GM12878 (cell line): ENCODE measurements at regions not wholly inside any gene's neighbourhood (a gene's known extent, or its start where the extent isn't known, plus 50 kb on each side); places are given as distances from the start of the nearest gene placed in this dataset.

Source experiments
- ATAC-seq: fragments of 200-7000 bp; cut with Tn5 transposase; 3 replicates; pipeline ENCODE4 v1.9.1; 2020; ENCODE audit warnings: mild to moderate bottlenecking, moderate library complexity
- BruUV-seq: library from RNA; stranded (reverse); fragments of 400-500 nt; replicated peaks from 2 replicates; lab custom pipeline; 2021; lab: Mats Ljungman, UMichigan
- CTCF ChIA-PET: fragments of 300-600 bp; sonication (Branson Sonifier 250); formaldehyde crosslinking; extraction: SDS; loops from one replicate; lab custom pipeline; 2021; ENCODE audit warnings: inconsistent platforms; lab: Yijun Ruan, JAX
- POLR2A ChIA-PET: fragments of 350-600 bp; formaldehyde crosslinking; extraction: SDS; loops from one replicate; lab custom pipeline; 2021; ENCODE audit warnings: inconsistent platforms; lab: Charles Lee
- RAD21 ChIA-PET: fragments of 300-600 bp; sonication (Branson Sonifier 250); formaldehyde crosslinking; loops from one replicate; lab custom pipeline; 2023; ENCODE audit warnings: antibody characterized with exemption; ENCODE audit not compliant: unreplicated experiment; lab: Charles Lee
- SMC1A ChIA-PET: fragments of 300-600 bp; sonication (Branson Sonifier 250); formaldehyde crosslinking; loops from one replicate; lab custom pipeline; 2023; ENCODE audit not compliant: unreplicated experiment, uncharacterized antibody; lab: Charles Lee
- DNase-seq: peaks from one replicate; pipeline ENCODE4 v3.0.0-alpha.2; 2011; ENCODE audit warnings: low read depth, low spot score
- FAIRE-seq: peaks from 3 replicates; lab custom pipeline; 2011; peaks lifted over from hg19 to GRCh38; lab: Jason Lieb, UNC
- H2AFZ ChIP-seq: 2 replicates; pipeline ENCODE4 v1.6.0; 2011; ENCODE audit warnings: low read depth, low read length, control low read depth; ENCODE audit not compliant: control insufficient read depth
- H3K27ac ChIP-seq: 2 replicates; pipeline ENCODE4 v1.5.1; 2011; ENCODE audit warnings: control low read depth; ENCODE audit not compliant: control insufficient read depth, insufficient read depth
- H3K27me3 ChIP-seq, 2 experiments: replicated peaks in 1 of 2; 2 replicates each; pipeline versions ENCODE4 v1.6.0 to v1.6.1; 2011; ENCODE audit warnings: low read length in 1 of 2; ENCODE audit not compliant: control insufficient read depth in 2 of 2, insufficient read depth in 2 of 2
- H3K36me3 ChIP-seq, 2 experiments: 2 replicates each; pipeline ENCODE4 v1.5.1; 2011; ENCODE audit warnings: low read length in 1 of 2; ENCODE audit not compliant: control insufficient read depth in 2 of 2, insufficient read depth in 2 of 2
- H3K4me1 ChIP-seq: 2 replicates; pipeline ENCODE4 v1.6.1; 2011; ENCODE audit warnings: mild to moderate bottlenecking, low read length, moderate library complexity, mixed read lengths; ENCODE audit not compliant: control insufficient read depth, insufficient read depth
- H3K4me2 ChIP-seq: 2 replicates; pipeline ENCODE4 v1.6.0; 2011; ENCODE audit warnings: control low read depth; ENCODE audit not compliant: control insufficient read depth, insufficient read depth
- H3K4me3 ChIP-seq: fragments of 200-600 bp; sonication (generic); 2 replicates; pipeline ENCODE4 v1.5.1; 2016
- H3K79me2 ChIP-seq: 2 replicates; pipeline ENCODE4 v1.6.0; 2011; ENCODE audit warnings: low read length; ENCODE audit not compliant: control insufficient read depth, insufficient read depth
- H3K9ac ChIP-seq: 2 replicates; pipeline ENCODE4 v1.8.0; 2011; ENCODE audit warnings: low read length, control low read depth, mixed read lengths; ENCODE audit not compliant: control insufficient read depth, insufficient read depth
- H3K9me3 ChIP-seq: replicated peaks from 3 replicates; pipeline ENCODE4 v1.5.1; 2011; ENCODE audit warnings: mild to moderate bottlenecking, low read length; ENCODE audit not compliant: control insufficient read depth, insufficient read depth
- H4K20me1 ChIP-seq: 2 replicates; pipeline ENCODE4 v1.6.0; 2011; ENCODE audit not compliant: control insufficient read depth, insufficient read depth
- HDAC2 ChIP-seq: fragments of 200-600 bp; sonication (generic); IDR thresholded peaks from 2 replicates; pipeline ENCODE4 v1.6.1; 2017
- PAX5 ChIP-seq: IDR thresholded peaks from 2 replicates; pipeline ENCODE4 v1.6.1; 2011; ENCODE audit warnings: low read depth, low read length, borderline replicate concordance
- RAD21 ChIP-seq: IDR thresholded peaks from 2 replicates; pipeline ENCODE4 v1.6.1; 2011; ENCODE audit warnings: mild to moderate bottlenecking, low read depth, low read length, moderate library complexity; ENCODE audit not compliant: insufficient read depth
- SRF ChIP-seq, 2 experiments: IDR thresholded peaks; 2 replicates each; pipeline ENCODE4 v1.6.1; 2011; ENCODE audit warnings: low read depth in 2 of 2, low read length in 2 of 2, mild to moderate bottlenecking in 1 of 2, moderate library complexity in 1 of 2
- SUZ12 ChIP-seq: fragments of 200-600 bp; sonication (generic); IDR thresholded peaks from one replicate; pipeline ENCODE4 v1.6.1; 2018; ENCODE audit warnings: antibody characterized with exemption, mild to moderate bottlenecking; ENCODE audit not compliant: unreplicated experiment
- ZNF217 ChIP-seq: fragments of 450-650 bp; IDR thresholded peaks from 2 replicates; pipeline ENCODE4 v1.6.1; 2017; ENCODE audit warnings: antibody characterized with exemption, mild to moderate bottlenecking
- WGBS: methylation state at CpG from one replicate; pipeline ENCODE4 v1.1.6; 2016; ENCODE audit warnings: low lambda C conversion rate; ENCODE audit not compliant: insufficient replicate concordance, insufficient coverage; ENCODE audit errors: missing lambda C conversion rate; 5-methylcytosine and 5-hydroxymethylcytosine counted together
- in situ Hi-C: fragments of 300-500 bp; cut with MboI; formaldehyde crosslinking; loops from 9 replicates; pipeline ENCODE4 v1.14.3; 2018; ENCODE audit warnings: mixed read lengths
- intact Hi-C: fragments of 100-400 bp; cut with micrococcal nuclease; formaldehyde crosslinking; loops from one replicate; pipeline ENCODE4 v1.14.2; 2022; ENCODE audit not compliant: unreplicated experiment
- TF ChIP-seq, protein P1 (sequence below): fragments of 450-650 bp; formaldehyde crosslinking; IDR thresholded peaks from 2 replicates; pipeline ENCODE4 v1.4.0; 2022; ENCODE audit warnings: mild to moderate bottlenecking, moderate library complexity
- TF ChIP-seq, protein P2 (sequence below): fragments of 450-650 bp; formaldehyde crosslinking; IDR thresholded peaks from 2 replicates; pipeline ENCODE4 v1.4.0; 2020; ENCODE audit warnings: mild to moderate bottlenecking, moderate library complexity
- TF ChIP-seq, protein P3 (sequence below): fragments of 450-650 bp; IDR thresholded peaks from 2 replicates; pipeline ENCODE4 v1.6.1; 2018; ENCODE audit warnings: borderline replicate concordance, mild to moderate bottlenecking; ENCODE audit not compliant: partially characterized antibody

DNA sequence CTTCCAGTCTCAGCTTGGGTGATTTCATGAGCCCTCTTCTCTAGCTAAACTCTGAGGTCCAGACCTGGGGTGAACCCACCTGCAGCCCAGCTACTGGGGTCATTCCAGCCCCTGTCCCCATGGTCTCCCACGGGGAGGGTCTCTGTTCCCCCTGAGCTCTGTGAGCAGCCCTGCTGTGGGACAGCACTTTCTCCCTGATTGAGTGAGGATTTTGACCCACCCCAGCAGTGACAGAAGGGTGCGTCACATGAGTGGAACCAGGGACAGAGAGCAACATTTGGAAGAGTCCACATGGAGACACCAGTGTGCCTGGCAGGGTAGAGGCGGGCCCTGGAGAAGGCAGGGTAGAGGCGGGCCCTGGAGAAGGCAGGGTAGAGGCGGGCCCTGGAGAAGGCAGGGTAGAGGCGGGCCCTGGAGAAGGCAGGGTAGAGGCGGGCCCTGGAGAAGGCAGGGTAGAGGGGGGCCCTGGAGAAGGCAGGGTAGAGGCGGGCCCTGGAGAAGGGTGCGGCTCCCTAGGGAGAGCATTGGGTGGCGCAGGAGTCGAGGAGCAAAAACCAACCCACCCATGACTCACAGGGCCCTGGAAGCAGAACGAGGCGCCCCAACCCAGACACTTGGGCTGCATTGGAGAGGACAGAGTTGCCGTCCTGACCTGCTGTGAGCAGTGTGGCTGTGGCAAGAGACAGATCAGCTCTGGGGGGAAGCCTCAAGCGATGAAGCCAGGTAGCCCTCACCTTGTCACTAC is 227.7 kb upstream of the B3GAT1 start:
- H3K4me2 ChIP-seq, result no peak overlapping the region
- FAIRE-seq (no peak), DNase-seq (no peak), ATAC-seq (no peak)
- 17% methylated on average over 10 of the region's 15 CpGs for WGBS
- ChIA-PET RAD21 (no interaction called here), CTCF (no interaction called here), POLR2A (no interaction called here), SMC1A (no interaction called here)
- no peak overlapping the region for H3K9ac ChIP-seq
- no peak overlapping the region for H3K27ac ChIP-seq
- no peaks in the 10 kb centered on the region for H4K20me1 ChIP-seq
- intact Hi-C loops (no loop called here), in situ Hi-C loops (no loop called here)
- no peak overlapping the region for H3K4me3 ChIP-seq
- peaks cover 0 to 2% of the 10 kb centered on the region in 2 experiments; a peak in 2 of 4 replicates for H3K27me3 ChIP-seq
- H3K4me1 ChIP-seq, result no peaks in the 10 kb centered on the region; the same call in 1 of the 2 replicates
- H3K9me3 ChIP-seq, result no peaks in the 10 kb centered on the region
- BruUV-seq, result no TSS peak
- H3K36me3 ChIP-seq, result no peaks in the 10 kb centered on the region
- no peak overlapping the region for H2AFZ ChIP-seq
- TF ChIP-seq SRF (IDR thresholded peaks at IDR 0.05; ENCODE audit: low read depth in 2 of 2, low read length in 2 of 2) (no peak), PAX5 (no peak), HDAC2 (no peak), SUZ12 (no peak), RAD21 (no peak), ZNF217 (no peak)
- TF ChIP-seq, protein P1, sequence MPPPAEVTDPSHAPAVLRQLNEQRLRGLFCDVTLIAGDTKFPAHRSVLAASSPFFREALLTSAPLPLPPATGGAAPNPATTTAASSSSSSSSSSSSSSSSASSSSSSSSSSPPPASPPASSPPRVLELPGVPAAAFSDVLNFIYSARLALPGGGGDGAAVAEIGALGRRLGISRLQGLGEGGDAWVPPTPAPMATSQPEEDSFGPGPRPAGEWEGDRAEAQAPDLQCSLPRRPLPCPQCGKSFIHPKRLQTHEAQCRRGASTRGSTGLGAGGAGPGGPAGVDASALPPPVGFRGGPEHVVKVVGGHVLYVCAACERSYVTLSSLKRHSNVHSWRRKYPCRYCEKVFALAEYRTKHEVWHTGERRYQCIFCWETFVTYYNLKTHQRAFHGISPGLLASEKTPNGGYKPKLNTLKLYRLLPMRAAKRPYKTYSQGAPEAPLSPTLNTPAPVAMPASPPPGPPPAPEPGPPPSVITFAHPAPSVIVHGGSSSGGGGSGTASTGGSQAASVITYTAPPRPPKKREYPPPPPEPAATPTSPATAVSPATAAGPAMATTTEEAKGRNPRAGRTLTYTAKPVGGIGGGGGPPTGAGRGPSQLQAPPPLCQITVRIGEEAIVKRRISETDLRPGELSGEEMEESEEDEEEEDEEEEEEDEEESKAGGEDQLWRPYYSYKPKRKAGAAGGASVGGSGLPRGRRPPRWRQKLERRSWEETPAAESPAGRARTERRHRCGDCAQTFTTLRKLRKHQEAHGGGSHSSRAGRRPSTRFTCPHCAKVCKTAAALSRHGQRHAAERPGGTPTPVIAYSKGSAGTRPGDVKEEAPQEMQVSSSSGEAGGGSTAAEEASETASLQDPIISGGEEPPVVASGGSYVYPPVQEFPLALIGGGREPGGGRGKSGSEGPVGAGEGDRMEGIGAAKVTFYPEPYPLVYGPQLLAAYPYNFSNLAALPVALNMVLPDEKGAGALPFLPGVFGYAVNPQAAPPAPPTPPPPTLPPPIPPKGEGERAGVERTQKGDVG (CRISPR knock-in tag), result no peak
- TF ChIP-seq, protein P2, sequence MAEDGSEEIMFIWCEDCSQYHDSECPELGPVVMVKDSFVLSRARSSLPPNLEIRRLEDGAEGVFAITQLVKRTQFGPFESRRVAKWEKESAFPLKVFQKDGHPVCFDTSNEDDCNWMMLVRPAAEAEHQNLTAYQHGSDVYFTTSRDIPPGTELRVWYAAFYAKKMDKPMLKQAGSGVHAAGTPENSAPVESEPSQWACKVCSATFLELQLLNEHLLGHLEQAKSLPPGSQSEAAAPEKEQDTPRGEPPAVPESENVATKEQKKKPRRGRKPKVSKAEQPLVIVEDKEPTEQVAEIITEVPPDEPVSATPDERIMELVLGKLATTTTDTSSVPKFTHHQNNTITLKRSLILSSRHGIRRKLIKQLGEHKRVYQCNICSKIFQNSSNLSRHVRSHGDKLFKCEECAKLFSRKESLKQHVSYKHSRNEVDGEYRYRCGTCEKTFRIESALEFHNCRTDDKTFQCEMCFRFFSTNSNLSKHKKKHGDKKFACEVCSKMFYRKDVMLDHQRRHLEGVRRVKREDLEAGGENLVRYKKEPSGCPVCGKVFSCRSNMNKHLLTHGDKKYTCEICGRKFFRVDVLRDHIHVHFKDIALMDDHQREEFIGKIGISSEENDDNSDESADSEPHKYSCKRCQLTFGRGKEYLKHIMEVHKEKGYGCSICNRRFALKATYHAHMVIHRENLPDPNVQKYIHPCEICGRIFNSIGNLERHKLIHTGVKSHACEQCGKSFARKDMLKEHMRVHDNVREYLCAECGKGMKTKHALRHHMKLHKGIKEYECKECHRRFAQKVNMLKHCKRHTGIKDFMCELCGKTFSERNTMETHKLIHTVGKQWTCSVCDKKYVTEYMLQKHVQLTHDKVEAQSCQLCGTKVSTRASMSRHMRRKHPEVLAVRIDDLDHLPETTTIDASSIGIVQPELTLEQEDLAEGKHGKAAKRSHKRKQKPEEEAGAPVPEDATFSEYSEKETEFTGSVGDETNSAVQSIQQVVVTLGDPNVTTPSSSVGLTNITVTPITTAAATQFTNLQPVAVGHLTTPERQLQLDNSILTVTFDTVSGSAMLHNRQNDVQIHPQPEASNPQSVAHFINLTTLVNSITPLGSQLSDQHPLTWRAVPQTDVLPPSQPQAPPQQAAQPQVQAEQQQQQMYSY (CRISPR knock-in tag), result no peak
- TF ChIP-seq, protein P3, sequence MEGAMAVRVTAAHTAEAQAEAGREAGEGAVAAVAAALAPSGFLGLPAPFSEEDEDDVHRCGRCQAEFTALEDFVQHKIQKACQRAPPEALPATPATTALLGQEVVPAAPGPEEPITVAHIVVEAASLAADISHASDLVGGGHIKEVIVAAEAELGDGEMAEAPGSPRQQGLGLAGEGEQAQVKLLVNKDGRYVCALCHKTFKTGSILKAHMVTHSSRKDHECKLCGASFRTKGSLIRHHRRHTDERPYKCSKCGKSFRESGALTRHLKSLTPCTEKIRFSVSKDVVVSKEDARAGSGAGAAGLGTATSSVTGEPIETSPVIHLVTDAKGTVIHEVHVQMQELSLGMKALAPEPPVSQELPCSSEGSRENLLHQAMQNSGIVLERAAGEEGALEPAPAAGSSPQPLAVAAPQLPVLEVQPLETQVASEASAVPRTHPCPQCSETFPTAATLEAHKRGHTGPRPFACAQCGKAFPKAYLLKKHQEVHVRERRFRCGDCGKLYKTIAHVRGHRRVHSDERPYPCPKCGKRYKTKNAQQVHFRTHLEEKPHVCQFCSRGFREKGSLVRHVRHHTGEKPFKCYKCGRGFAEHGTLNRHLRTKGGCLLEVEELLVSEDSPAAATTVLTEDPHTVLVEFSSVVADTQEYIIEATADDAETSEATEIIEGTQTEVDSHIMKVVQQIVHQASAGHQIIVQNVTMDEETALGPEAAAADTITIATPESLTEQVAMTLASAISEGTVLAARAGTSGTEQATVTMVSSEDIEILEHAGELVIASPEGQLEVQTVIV, result no peak
- H3K79me2 ChIP-seq, result no peaks in the 10 kb centered on the region
